CD14-positive monocyte (primary cell): ENCODE measurements at regions not wholly inside any gene's neighbourhood (a gene's known extent, or its start where the extent isn't known, plus 50 kb on each side); places are given as distances from the start of the nearest gene placed in this dataset.

Source experiments
- DNase-seq, 3 donors: peaks; one replicate each; pipeline ENCODE4 v3.0.0-alpha.2; 2011 to 2022
- H2AFZ ChIP-seq: 2 replicates; pipeline ENCODE4 v1.6.0; 2012; ENCODE audit warnings: mild to moderate bottlenecking, low read depth, low read length, inconsistent platforms; ENCODE audit not compliant: insufficient read depth, poor library complexity, severe bottlenecking
- H3K27ac ChIP-seq, 2 donors: 1 replicate in 1 of 2; 2 replicates in 1 of 2; pipeline ENCODE4 v1.5.1; 2012 to 2013; ENCODE audit warnings: low read length in 2 of 2, control low read depth in 1 of 2, inconsistent platforms in 1 of 2, low read depth in 1 of 2, mild to moderate bottlenecking in 1 of 2
- H3K27me3 ChIP-seq, 2 donors: one replicate each; pipeline versions ENCODE4 v1.6.0 to v1.6.1; 2011 to 2013; ENCODE audit warnings: low read length in 2 of 2; ENCODE audit not compliant: control insufficient read depth in 2 of 2, insufficient read depth in 2 of 2
- H3K36me3 ChIP-seq, 2 donors: replicated peaks in 1 of 2; 1 replicate in 1 of 2; 2 replicates in 1 of 2; pipeline versions ENCODE4 v1.5.1 to v1.6.1; 2012 to 2013; ENCODE audit warnings: low read length in 2 of 2, control low read depth in 1 of 2, inconsistent platforms in 1 of 2, mild to moderate bottlenecking in 1 of 2; ENCODE audit not compliant: insufficient read depth in 2 of 2, control insufficient read depth in 1 of 2
- H3K4me1 ChIP-seq, 2 donors: 1 replicate in 1 of 2; 2 replicates in 1 of 2; pipeline versions ENCODE4 v1.5.1 to v1.6.1; 2012 to 2013; ENCODE audit warnings: low read length in 2 of 2, control low read depth in 1 of 2, inconsistent platforms in 1 of 2, mild to moderate bottlenecking in 1 of 2, moderate library complexity in 1 of 2; ENCODE audit not compliant: insufficient read depth in 2 of 2, control insufficient read depth in 1 of 2
- H3K4me2 ChIP-seq: replicated peaks from 2 replicates; pipeline ENCODE3; 2012; ENCODE audit warnings: low read length, moderate library complexity, mild to moderate bottlenecking; ENCODE audit not compliant: poor library complexity, severe bottlenecking; ENCODE audit errors: extremely low read depth
- H3K4me3 ChIP-seq, 3 experiments: fragments of 200-600 bp in 1 of 3; sonication (generic) in 1 of 3; replicated peaks in 1 of 3; 1 replicate in 2 of 3; 2 replicates in 1 of 3; pipeline ENCODE4 v1.5.1; 2011 to 2013; ENCODE audit warnings: low read length in 3 of 3, mild to moderate bottlenecking in 3 of 3, control low read depth in 2 of 3, low read depth in 2 of 3, inconsistent platforms in 1 of 3, moderate library complexity in 1 of 3
- H3K79me2 ChIP-seq: 2 replicates; pipeline ENCODE4 v1.6.0; 2012; ENCODE audit warnings: mild to moderate bottlenecking, control low read depth, inconsistent platforms, low read length, moderate library complexity; ENCODE audit not compliant: insufficient read depth
- H3K9ac ChIP-seq: 2 replicates; pipeline ENCODE4 v1.6.0; 2017; ENCODE audit warnings: low read length, mild to moderate bottlenecking; ENCODE audit not compliant: insufficient read depth, poor library complexity, severe bottlenecking
- H3K9me3 ChIP-seq, 2 donors: replicated peaks in 1 of 2; 1 replicate in 1 of 2; 2 replicates in 1 of 2; pipeline versions ENCODE4 v1.5.1 to v1.6.1; 2012 to 2013; ENCODE audit warnings: low read length in 2 of 2, control low read depth in 1 of 2; ENCODE audit not compliant: control insufficient read depth in 1 of 2, insufficient read depth in 1 of 2
- H4K20me1 ChIP-seq: 2 replicates; pipeline ENCODE4 v1.6.0; 2012; ENCODE audit warnings: mild to moderate bottlenecking, low read length, control low read depth, moderate library complexity; ENCODE audit not compliant: insufficient read depth
- H3K27ac Mint-ChIP-seq, 7 donors: one replicate each; pipeline ENCODE4 v1.8.0; 2020; ENCODE audit warnings: mild to moderate bottlenecking in 7 of 7, mixed read lengths in 7 of 7, moderate library complexity in 6 of 7, inconsistent platforms in 2 of 7
- H3K27me3 Mint-ChIP-seq, 3 donors: one replicate each; pipeline ENCODE4 v1.8.0; 2021 to 2022; ENCODE audit warnings: low read depth in 3 of 3, mild to moderate bottlenecking in 3 of 3, mixed read lengths in 3 of 3, moderate library complexity in 3 of 3, inconsistent platforms in 1 of 3
- H3K36me3 Mint-ChIP-seq, 2 donors: one replicate each; pipeline ENCODE4 v1.8.0; 2020; ENCODE audit warnings: mixed read lengths in 2 of 2, inconsistent platforms in 1 of 2, mild to moderate bottlenecking in 1 of 2
- H3K4me1 Mint-ChIP-seq: one replicate; pipeline ENCODE4 v1.8.0; 2020; ENCODE audit warnings: mild to moderate bottlenecking, mixed read lengths
- H3K4me3 Mint-ChIP-seq, 2 donors: one replicate each; pipeline ENCODE4 v1.8.0; 2020; ENCODE audit warnings: mild to moderate bottlenecking in 2 of 2, mixed read lengths in 2 of 2, moderate library complexity in 1 of 2
- H3K9me3 Mint-ChIP-seq, 7 donors: one replicate each; pipeline ENCODE4 v1.8.0; 2020 to 2022; ENCODE audit warnings: mixed read lengths in 7 of 7, mild to moderate bottlenecking in 6 of 7, moderate library complexity in 6 of 7, inconsistent platforms in 2 of 7
- CTCF ChIP-seq: fragments of 200-600 bp; IDR thresholded peaks from one replicate; pipeline ENCODE4 v1.8.0; 2022; ENCODE audit warnings: antibody characterized with exemption, mild to moderate bottlenecking
- WGBS: methylation state at CpG from one replicate; pipeline ENCODE4 v1.1.5; 2013; ENCODE audit warnings: missing lambda C conversion rate; ENCODE audit not compliant: insufficient coverage; 5-methylcytosine and 5-hydroxymethylcytosine counted together
- intact Hi-C, 2 donors: fragments of 100-400 bp; cut with micrococcal nuclease; formaldehyde crosslinking; loops; one replicate each; pipeline versions ENCODE4 v1.15.0 to v1.15.1; 2023

DNA sequence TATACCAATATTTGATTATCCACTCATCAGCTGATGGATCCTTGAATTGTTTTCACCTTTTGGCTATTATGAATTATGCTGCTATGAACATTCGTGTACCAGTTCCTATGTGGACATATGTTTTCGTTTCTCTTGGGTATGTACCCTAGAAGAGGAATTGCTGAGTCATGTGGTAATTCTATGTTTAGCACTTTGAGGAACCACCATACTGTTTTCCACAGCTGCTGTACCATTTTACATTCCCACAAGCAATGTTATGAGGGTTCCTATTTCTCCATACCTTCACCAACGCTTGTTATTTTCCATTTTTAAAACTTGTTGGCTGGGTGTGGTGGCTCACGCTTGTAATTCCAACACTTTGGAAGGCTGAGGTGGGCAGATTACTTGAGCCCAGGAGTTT is 62.9 kb downstream of the RPLP1 start:
- Histone ChIP-seq H2AFZ (peak overlapping the region; percentile 40), H3K9ac (no peak overlapping the region), H4K20me1 (no peaks in the 10 kb centered on the region), H3K4me2 (peak overlapping the region; percentile 33), H3K27ac (peak overlapping the region; percentile 35 to 80), H3K27me3 (no peaks in the 10 kb centered on the region), H3K4me1 (peaks cover 29 to 31% of the 10 kb centered on the region in 2 donors), H3K9me3 (no peaks in the 10 kb centered on the region), H3K4me3 (peak overlapping the region in 1 of 3 experiments; percentile 31), H3K36me3 (no peaks in the 10 kb centered on the region), H3K79me2 (no peaks in the 10 kb centered on the region)
- DNase-seq = peak; percentile 25 to 63 (median 47)
- no peak for TF ChIP-seq CTCF
- Mint-ChIP-seq H3K27me3 (peaks cover 0 to 8% (median 0%) of the 10 kb centered on the region in 3 donors), H3K36me3 (no peaks in the 10 kb centered on the region), H3K4me3 (no peak overlapping the region), H3K27ac (peak overlapping the region; percentile 76 to 94 (median 91)), H3K4me1 (peaks cover 44% of the 10 kb centered on the region), H3K9me3 (peaks cover 0 to 5% (median 4%) of the 10 kb centered on the region in 7 donors)
- 0% methylated on average over 1 of the region's 4 CpGs for WGBS
- intact Hi-C loops = no loop called here

GRCh38 chr15:69515926-69516325 is 63.3 kb downstream of the RPLP1 start:
- intact Hi-C loops = no loop called here
- peak overlapping the region; percentile 35 to 80 for H3K27ac ChIP-seq

More at GRCh38 chr15:69515926-69516325, 63.3 kb downstream of the RPLP1 start:
- DNase-seq = peak; percentile 31 to 60 (median 33)
- Histone ChIP-seq H4K20me1 (no peaks in the 10 kb centered on the region), H3K36me3 (no peaks in the 10 kb centered on the region), H2AFZ (peak overlapping the region; percentile 40), H3K9ac (no peak overlapping the region), H3K9me3 (no peaks in the 10 kb centered on the region), H3K79me2 (no peaks in the 10 kb centered on the region), H3K4me2 (peak overlapping the region; percentile 33), H3K4me1 (peaks cover 29 to 31% of the 10 kb centered on the region in 2 donors), H3K27me3 (no peaks in the 10 kb centered on the region), H3K4me3 (peak overlapping the region in 1 of 3 experiments; percentile 31)
- no peak for TF ChIP-seq CTCF
- Mint-ChIP-seq H3K4me3 (no peak overlapping the region), H3K4me1 (peaks cover 44% of the 10 kb centered on the region), H3K9me3 (peaks cover 0 to 5% (median 4%) of the 10 kb centered on the region in 7 donors), H3K27ac (peak overlapping the region; percentile 76 to 94 (median 91)), H3K27me3 (peaks cover 0 to 7% (median 2%) of the 10 kb centered on the region in 3 donors), H3K36me3 (no peaks in the 10 kb centered on the region)
- WGBS = 36% methylated on average over 2 of the region's 3 CpGs
